ENCODE measurements at regions not wholly inside any gene's neighbourhood (a gene's known extent, or its start where the extent isn't known, plus 50 kb on each side); places are given as distances from the start of the nearest gene placed in this dataset.

DNA sequence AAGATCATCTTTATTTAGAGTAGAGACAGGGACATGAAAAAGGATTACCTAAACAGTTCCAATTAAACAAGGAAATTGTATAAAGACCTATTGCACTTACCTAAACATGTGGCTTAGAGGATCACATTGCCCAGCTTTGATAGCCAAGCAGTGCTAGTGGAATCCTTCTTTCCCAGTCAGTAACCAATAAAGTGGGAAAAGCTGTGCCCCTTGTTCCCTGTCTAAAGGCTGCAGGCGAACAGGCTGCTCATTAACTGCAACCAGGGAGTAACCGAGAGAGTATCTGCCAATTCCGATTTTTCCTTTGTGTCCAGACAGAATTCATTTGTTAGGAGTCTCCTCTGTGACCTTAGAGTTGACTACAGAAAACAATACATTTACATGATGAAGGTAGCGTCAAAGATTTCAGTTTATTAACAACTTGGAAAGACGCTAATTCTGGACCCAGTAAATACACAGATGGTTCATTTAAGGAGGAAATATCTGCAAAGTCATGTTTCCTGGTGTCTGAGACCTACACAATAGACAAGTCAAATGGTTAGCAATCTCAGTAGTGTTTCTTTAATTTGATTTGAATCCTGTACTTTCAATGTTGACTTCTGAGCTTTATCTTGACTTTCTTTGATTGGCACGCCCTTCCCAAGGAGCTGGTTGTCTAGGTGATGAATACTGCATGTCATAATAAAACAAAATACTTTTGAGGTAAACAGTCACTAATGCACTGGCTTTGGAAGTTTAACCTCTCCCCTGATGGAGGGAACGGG is 57.3 kb upstream of the MET start:
- no peak overlapping the region for H3K4me3 Mint-ChIP-seq
- intact Hi-C loops (cut with micrococcal nuclease) = no loop called here
- peaks cover 56% of the 10 kb centered on the region for H3K27me3 Mint-ChIP-seq
- no peaks in the 10 kb centered on the region for H3K9me3 Mint-ChIP-seq
- H3K4me1 Mint-ChIP-seq (ENCODE audit: low read depth) = peaks cover 7% of the 10 kb centered on the region
- no peaks in the 10 kb centered on the region for H3K36me3 Mint-ChIP-seq (ENCODE audit: low read depth)
- no peak overlapping the region for H3K27ac Mint-ChIP-seq

GRCh38 chr7:116616555-116617059 is 55.4 kb upstream of the MET start:
- Mint-ChIP-seq H3K4me1 (ENCODE audit: low read depth) (no peaks in the 10 kb centered on the region), H3K27me3 (peaks cover 47% of the 10 kb centered on the region), H3K36me3 (ENCODE audit: low read depth) (no peaks in the 10 kb centered on the region), H3K9me3 (peaks cover 11% of the 10 kb centered on the region), H3K4me3 (no peak overlapping the region), H3K27ac (no peak overlapping the region)
- intact Hi-C loops (cut with micrococcal nuclease) = no loop called here

DNA sequence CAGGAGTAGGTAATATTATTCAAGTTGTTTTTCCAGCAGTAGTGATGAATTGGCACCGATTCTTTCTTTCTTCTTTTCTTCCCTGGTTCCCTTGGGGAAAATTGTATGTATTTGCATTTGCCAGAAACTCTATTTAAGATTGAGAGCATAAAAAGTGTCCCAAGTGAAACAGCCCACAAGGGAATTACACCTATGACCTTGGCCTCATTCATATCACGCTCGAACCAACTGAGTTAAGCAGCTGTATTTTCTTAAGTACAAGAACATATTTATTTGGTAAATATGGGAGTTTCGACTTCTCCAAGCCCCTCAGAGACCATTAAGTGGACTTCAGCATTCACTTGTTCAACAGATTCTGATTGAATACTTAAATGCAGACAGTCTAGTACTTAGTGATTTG is 54.1 kb upstream of the MET start:
- Mint-ChIP-seq H3K4me3 (no peak overlapping the region), H3K36me3 (ENCODE audit: low read depth) (no peaks in the 10 kb centered on the region), H3K4me1 (ENCODE audit: low read depth) (no peaks in the 10 kb centered on the region), H3K9me3 (peaks cover 11% of the 10 kb centered on the region), H3K27ac (no peak overlapping the region), H3K27me3 (peaks cover 41% of the 10 kb centered on the region)
- intact Hi-C loops (cut with micrococcal nuclease) = no loop called here

DNA sequence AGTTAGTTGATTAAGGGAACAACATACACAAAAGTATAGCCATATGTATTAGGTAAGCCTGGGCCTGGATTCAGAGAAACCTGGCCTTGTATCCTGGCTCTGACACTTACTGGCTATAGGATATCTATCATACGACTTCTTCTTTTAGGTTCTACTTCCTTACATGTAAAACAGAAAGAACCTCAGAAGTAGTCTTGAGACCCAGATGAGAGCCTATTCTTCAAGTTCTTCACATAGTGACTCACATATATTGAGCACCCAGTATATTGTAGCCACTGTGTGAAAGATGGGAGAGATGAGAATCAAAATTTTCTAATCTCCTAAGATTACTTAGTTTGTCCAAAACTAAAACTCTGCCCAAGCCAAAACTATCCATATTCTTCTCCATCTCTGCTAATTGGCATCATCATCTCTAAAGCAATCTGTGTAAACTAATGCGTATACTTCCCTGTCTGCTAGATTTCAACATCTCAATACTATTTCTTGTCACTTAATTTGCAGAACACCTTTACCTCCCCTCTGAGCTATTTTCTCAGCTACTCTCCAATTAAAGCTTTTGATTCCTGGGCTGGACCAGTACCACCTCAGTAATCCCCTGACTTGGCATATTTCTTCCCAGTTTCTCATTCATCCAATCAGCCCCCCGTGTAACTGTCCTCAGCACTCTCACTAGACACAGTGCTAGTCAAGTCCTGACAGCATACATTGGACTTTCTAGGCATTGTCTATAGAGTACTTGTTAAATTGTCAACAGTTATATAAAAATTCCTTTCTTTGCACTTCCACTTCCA is 53.5 kb upstream of the MET start:
- Mint-ChIP-seq H3K27ac (no peak overlapping the region), H3K4me3 (no peak overlapping the region), H3K9me3 (peaks cover 11% of the 10 kb centered on the region), H3K27me3 (peaks cover 40% of the 10 kb centered on the region), H3K36me3 (ENCODE audit: low read depth) (no peaks in the 10 kb centered on the region), H3K4me1 (ENCODE audit: low read depth) (no peaks in the 10 kb centered on the region)
- intact Hi-C loops (cut with micrococcal nuclease) = no loop called here

DNA sequence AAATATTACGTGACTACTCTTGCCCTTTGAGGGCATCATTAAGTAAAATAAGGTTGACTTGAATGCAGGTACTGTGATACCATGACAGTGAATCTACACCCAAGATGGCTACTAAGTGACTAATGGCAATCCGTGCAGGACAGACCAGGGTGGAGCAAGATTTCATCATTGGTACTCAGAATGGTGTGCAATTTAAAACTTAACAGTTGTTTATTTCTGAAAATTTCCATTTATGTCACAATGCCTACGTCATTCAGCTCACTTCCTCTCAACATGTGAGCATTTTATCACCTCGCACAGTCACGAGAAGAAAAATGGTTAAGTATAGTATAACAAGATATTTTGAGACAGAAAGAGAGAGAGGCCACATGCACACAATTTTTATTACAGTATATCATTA is 50.3 kb upstream of the MET start:
- H3K9me3 Mint-ChIP-seq = peaks cover 11% of the 10 kb centered on the region
- H3K4me1 Mint-ChIP-seq (ENCODE audit: low read depth) = no peaks in the 10 kb centered on the region
- H3K27me3 Mint-ChIP-seq = peaks cover 22% of the 10 kb centered on the region
- H3K27ac Mint-ChIP-seq = no peak overlapping the region
- H3K36me3 Mint-ChIP-seq (ENCODE audit: low read depth) = no peaks in the 10 kb centered on the region
- intact Hi-C loops (cut with micrococcal nuclease) = no loop called here
- H3K4me3 Mint-ChIP-seq = no peak overlapping the region
